Kidney (tissue), 13 donors: ENCODE measurements at regions not wholly inside any gene's neighbourhood (a gene's known extent, or its start where the extent isn't known, plus 50 kb on each side); places are given as distances from the start of the nearest gene placed in this dataset.

Experiments
- DNase-seq, 5 donors: peaks; one replicate each; pipeline ENCODE4 v3.0.0-alpha.2; 2013 to 2020
- FAIRE-seq: peaks from 2 replicates; lab custom pipeline; 2012; peaks lifted over from hg19 to GRCh38; lab: Jason Lieb, UNC
- H3K27ac ChIP-seq, 2 donors: one replicate each; pipeline ENCODE4 v1.7.0; 2013; ENCODE audit warnings: low read depth in 2 of 2, low read length in 2 of 2, inconsistent platforms in 1 of 2
- H3K27me3 ChIP-seq: one replicate; pipeline ENCODE4 v1.7.1; 2013; ENCODE audit warnings: low read length, inconsistent platforms; ENCODE audit not compliant: control insufficient read depth, insufficient read depth
- H3K36me3 ChIP-seq, 3 donors: one replicate each; pipeline versions ENCODE4 v1.7.0 to v1.7.1; 2013; ENCODE audit warnings: low read length in 3 of 3, control low read depth in 1 of 3, inconsistent platforms in 1 of 3; ENCODE audit not compliant: insufficient read depth in 3 of 3, control insufficient read depth in 2 of 3
- H3K4me1 ChIP-seq, 3 donors: one replicate each; pipeline versions ENCODE4 v1.7.0 to v1.7.1; 2013; ENCODE audit warnings: low read length in 3 of 3, inconsistent platforms in 1 of 3, low read depth in 1 of 3; ENCODE audit not compliant: control insufficient read depth in 2 of 3, insufficient read depth in 2 of 3
- H3K4me3 ChIP-seq, 3 donors: one replicate each; pipeline versions ENCODE4 v1.7.0 to v1.8.1; 2013; ENCODE audit warnings: low read length in 3 of 3, control low read depth in 1 of 3, inconsistent platforms in 1 of 3
- H3K9ac ChIP-seq, 3 donors: one replicate each; pipeline versions ENCODE4 v1.7.0 to v1.7.1; 2013; ENCODE audit warnings: low read length in 3 of 3, control low read depth in 1 of 3, inconsistent platforms in 1 of 3
- H3K9me3 ChIP-seq, 3 donors: one replicate each; pipeline versions ENCODE4 v1.7.0 to v1.7.1; 2013; ENCODE audit warnings: low read length in 3 of 3, control low read depth in 1 of 3, inconsistent platforms in 1 of 3; ENCODE audit not compliant: control insufficient read depth in 2 of 3, insufficient read depth in 1 of 3
- intact Hi-C: fragments of 100-400 bp; cut with DNase I; formaldehyde crosslinking; loops from one replicate; pipeline ENCODE4 v1.11.1; 2022
- TF ChIP-seq, protein P1 (sequence below): IDR thresholded peaks from 3 replicates; pipeline ENCODE4 v1.5.1; 2012; ENCODE audit warnings: mild to moderate bottlenecking, moderate library complexity, borderline replicate concordance; ENCODE audit not compliant: insufficient read depth; ENCODE audit errors: extremely low read depth
- donor health status: control.
- donor health status: control.
- donor health status: control.
- donor health status: control.
- donor health status: control.
- donor health status: DM: yes; HTN: yes; CAD: no.
- donor health status: Normal renal cell carcinoma (clear cell type).

DNA sequence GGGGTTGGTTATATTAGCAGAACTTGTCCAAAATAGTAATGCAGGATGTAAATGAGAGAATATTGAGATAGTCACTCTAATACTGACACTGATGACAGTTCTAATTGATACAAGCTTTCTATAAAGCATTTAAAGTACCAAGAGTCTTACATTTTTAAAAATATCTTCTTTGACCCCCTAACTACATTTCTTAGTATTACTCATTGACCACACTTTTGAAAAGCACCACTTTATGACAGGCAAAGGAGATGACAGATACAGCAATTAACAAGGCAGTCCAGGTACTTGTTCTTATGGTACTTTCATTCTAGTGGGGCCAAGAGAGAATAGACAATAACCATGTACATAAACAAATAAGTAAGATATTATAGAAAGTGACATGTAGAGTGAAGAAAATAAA, 139.4 kb upstream of the EYA4 start:
- Histone ChIP-seq H3K27me3 (no peaks in the 10 kb centered on the region), H3K4me1 (no peaks in the 10 kb centered on the region), H3K4me3 (no peak overlapping the region), H3K9me3 (no peaks in the 10 kb centered on the region), H3K9ac (no peak overlapping the region), H3K27ac (no peak overlapping the region), H3K36me3 (no peaks in the 10 kb centered on the region)
- no peak for FAIRE-seq
- no peak for DNase-seq
- intact Hi-C loops = no loop called here
- TF ChIP-seq, protein P1, sequence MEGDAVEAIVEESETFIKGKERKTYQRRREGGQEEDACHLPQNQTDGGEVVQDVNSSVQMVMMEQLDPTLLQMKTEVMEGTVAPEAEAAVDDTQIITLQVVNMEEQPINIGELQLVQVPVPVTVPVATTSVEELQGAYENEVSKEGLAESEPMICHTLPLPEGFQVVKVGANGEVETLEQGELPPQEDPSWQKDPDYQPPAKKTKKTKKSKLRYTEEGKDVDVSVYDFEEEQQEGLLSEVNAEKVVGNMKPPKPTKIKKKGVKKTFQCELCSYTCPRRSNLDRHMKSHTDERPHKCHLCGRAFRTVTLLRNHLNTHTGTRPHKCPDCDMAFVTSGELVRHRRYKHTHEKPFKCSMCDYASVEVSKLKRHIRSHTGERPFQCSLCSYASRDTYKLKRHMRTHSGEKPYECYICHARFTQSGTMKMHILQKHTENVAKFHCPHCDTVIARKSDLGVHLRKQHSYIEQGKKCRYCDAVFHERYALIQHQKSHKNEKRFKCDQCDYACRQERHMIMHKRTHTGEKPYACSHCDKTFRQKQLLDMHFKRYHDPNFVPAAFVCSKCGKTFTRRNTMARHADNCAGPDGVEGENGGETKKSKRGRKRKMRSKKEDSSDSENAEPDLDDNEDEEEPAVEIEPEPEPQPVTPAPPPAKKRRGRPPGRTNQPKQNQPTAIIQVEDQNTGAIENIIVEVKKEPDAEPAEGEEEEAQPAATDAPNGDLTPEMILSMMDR = no peak

- TF ChIP-seq, protein P1 = no peak
- Histone ChIP-seq H3K9me3 (no peaks in the 10 kb centered on the region), H3K27me3 (no peaks in the 10 kb centered on the region), H3K9ac (no peak overlapping the region), H3K36me3 (no peaks in the 10 kb centered on the region), H3K4me1 (no peaks in the 10 kb centered on the region), H3K4me3 (no peak overlapping the region), H3K27ac (no peak overlapping the region)
- intact Hi-C loops = no loop called here
- FAIRE-seq (no peak), DNase-seq (no peak)
Measured at GRCh38 chr6:133106934-133107333, 134.2 kb upstream of the EYA4 start.

GRCh38 chr6:133108419-133108818, 132.7 kb upstream of the EYA4 start:
- Histone ChIP-seq H3K27me3 (no peaks in the 10 kb centered on the region), H3K4me3 (no peak overlapping the region), H3K27ac (no peak overlapping the region), H3K9ac (no peak overlapping the region), H3K9me3 (no peaks in the 10 kb centered on the region), H3K4me1 (no peaks in the 10 kb centered on the region), H3K36me3 (no peaks in the 10 kb centered on the region)
- TF ChIP-seq, protein P1 = no peak
- intact Hi-C loops = no loop called here
- DNase-seq (no peak), FAIRE-seq (no peak)

- intact Hi-C loops = no loop called here
- H3K9me3 ChIP-seq = peaks cover 0 to 4% (median 0%) of the 10 kb centered on the region in 3 donors
- FAIRE-seq = no peak
Measured at GRCh38 chr6:133114973-133115372, 126.2 kb upstream of the EYA4 start.

More at GRCh38 chr6:133114973-133115372, 126.2 kb upstream of the EYA4 start:
- peak in 1 of 5 donors; percentile 12 for DNase-seq
- no peaks in the 10 kb centered on the region for H3K4me1 ChIP-seq
- no peak overlapping the region for H3K4me3 ChIP-seq
- no peak overlapping the region for H3K27ac ChIP-seq
- TF ChIP-seq, protein P1 = no peak
- H3K27me3 ChIP-seq = no peaks in the 10 kb centered on the region
- no peak overlapping the region for H3K9ac ChIP-seq
- H3K36me3 ChIP-seq = no peaks in the 10 kb centered on the region
